ENCODE measurements at regions not wholly inside any gene's neighbourhood (a gene's known extent, or its start where the extent isn't known, plus 50 kb on each side); places are given as distances from the start of the nearest gene placed in this dataset.
"Not testable (repeated sequence)": the region's sequence is repeated elsewhere in the genome, so short reads cannot be mapped to it uniquely, and the experiment has no call there.

DNA sequence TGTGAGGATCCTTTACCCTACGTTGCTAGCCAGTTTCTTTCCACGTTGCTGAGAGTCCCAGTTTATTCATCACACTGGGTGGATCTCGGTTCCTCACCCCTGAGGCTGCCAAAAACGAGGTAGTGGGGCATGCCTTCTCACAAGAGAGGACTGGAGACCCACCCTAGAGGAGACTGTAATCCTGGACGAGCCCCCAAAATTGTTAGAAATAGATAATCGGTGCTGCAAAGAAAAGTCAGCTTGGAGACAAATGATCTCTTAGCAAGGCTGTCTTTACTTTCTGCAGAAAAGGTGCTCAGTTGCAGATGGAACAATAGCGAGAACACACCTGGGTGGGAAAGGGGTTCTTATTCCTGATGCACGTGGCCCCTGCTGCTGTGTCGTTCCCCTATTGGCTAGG is 101.8 kb downstream of the TMEM167A start:
- Mint-ChIP-seq H3K4me3 (no peak overlapping the region), H3K4me1 (no peaks in the 10 kb centered on the region), H3K9me3 (ENCODE audit: low read depth) (peaks cover 20% of the 10 kb centered on the region), H3K36me3 (peaks cover 4% of the 10 kb centered on the region), H3K27ac (no peak overlapping the region), H3K27me3 (no peaks in the 10 kb centered on the region)
- ATAC-seq (no peak), DNase-seq (no peak)
- CTCF ChIA-PET: no interaction called here

- CTCF ChIA-PET, H3K36me3 Mint-ChIP-seq, H3K27ac Mint-ChIP-seq, DNase-seq, ATAC-seq, H3K4me3 Mint-ChIP-seq, H3K27me3 Mint-ChIP-seq, H3K4me1 Mint-ChIP-seq: not testable (repeated sequence)
- peaks cover 20% of the 10 kb centered on the region for H3K9me3 Mint-ChIP-seq (ENCODE audit: low read depth)
These were observed 102.8 kb downstream of the TMEM167A start for GRCh38 chr5:82974346-82974745.

DNA sequence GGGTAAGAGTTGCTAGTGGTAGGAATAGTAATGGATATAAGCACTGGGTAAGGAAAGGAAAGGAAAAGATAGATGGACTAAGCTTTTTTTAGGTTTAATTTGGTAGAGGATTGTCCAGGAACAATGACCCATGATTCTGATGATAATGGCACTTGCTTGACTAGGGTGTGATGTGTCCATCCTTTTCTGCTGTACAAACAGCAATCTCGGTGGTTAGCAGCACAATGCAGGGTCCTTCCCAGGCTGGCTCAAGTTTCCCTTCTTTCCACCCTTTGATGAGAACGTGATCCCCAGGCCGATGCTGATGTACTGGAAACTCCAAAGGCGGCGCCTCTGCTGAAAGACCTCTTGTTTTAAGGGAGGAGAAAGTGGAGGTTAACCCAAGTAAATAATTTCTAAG is 105.3 kb downstream of the TMEM167A start:
- H3K9me3 Mint-ChIP-seq (ENCODE audit: low read depth): peaks cover 21% of the 10 kb centered on the region
- ATAC-seq (no peak), DNase-seq (no peak)
- peaks cover 6% of the 10 kb centered on the region for H3K36me3 Mint-ChIP-seq
- H3K27me3 Mint-ChIP-seq: no peaks in the 10 kb centered on the region
- H3K4me3 Mint-ChIP-seq: no peak overlapping the region
- CTCF ChIA-PET: no interaction called here
- H3K27ac Mint-ChIP-seq: no peak overlapping the region
- H3K4me1 Mint-ChIP-seq: peaks cover 6% of the 10 kb centered on the region

- DNase-seq, CTCF ChIA-PET, H3K36me3 Mint-ChIP-seq, H3K4me1 Mint-ChIP-seq, H3K4me3 Mint-ChIP-seq, H3K27ac Mint-ChIP-seq, ATAC-seq, H3K27me3 Mint-ChIP-seq: not testable (repeated sequence)
- peaks cover 19% of the 10 kb centered on the region for H3K9me3 Mint-ChIP-seq (ENCODE audit: low read depth)
These were observed 106.0 kb downstream of the TMEM167A start for GRCh38 chr5:82971034-82971806.

GRCh38 chr5:82969221-82969976 is 107.8 kb downstream of the TMEM167A start:
- ATAC-seq: peak; percentile 27
- H3K27ac Mint-ChIP-seq; DNase-seq; H3K4me1 Mint-ChIP-seq; H3K27me3 Mint-ChIP-seq; H3K9me3 Mint-ChIP-seq (ENCODE audit: low read depth); CTCF ChIA-PET; H3K4me3 Mint-ChIP-seq; H3K36me3 Mint-ChIP-seq: not testable (repeated sequence)

GRCh38 chr5:82967072-82967471 is 110.1 kb downstream of the TMEM167A start:
- peaks cover 4% of the 10 kb centered on the region for H3K9me3 Mint-ChIP-seq (ENCODE audit: low read depth)
- CTCF ChIA-PET: no interaction called here
- peaks cover 2% of the 10 kb centered on the region for H3K36me3 Mint-ChIP-seq
- H3K27me3 Mint-ChIP-seq: no peaks in the 10 kb centered on the region
- H3K4me1 Mint-ChIP-seq: peaks cover 6% of the 10 kb centered on the region
- no peak for DNase-seq
- ATAC-seq: no peak
- H3K27ac Mint-ChIP-seq: no peak overlapping the region
- H3K4me3 Mint-ChIP-seq: no peak overlapping the region

DNA sequence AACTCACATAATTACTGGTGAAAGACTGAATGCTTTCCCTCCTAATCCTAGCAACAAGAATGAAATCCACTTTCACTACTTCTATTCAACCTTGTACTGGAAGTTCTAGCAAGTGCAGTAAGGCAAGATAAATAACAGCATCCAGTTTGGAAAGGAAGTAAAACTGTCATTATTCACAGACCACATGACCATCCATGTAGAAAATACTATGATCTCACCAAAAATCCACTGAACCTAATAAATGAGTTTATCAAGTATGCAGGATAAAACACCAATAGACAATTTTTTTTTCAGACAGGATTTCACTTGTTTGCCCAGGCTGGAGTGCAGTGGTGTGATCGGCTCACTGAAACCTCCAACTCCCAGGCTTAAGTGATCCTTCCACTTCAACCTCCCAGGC is 117.7 kb downstream of the TMEM167A start:
- no peaks in the 10 kb centered on the region for H3K4me1 Mint-ChIP-seq
- no peaks in the 10 kb centered on the region for H3K27me3 Mint-ChIP-seq
- ATAC-seq: no peak
- no peaks in the 10 kb centered on the region for H3K36me3 Mint-ChIP-seq
- no peak overlapping the region for H3K4me3 Mint-ChIP-seq
- no peak overlapping the region for H3K27ac Mint-ChIP-seq
- peaks cover 7% of the 10 kb centered on the region for H3K9me3 Mint-ChIP-seq (ENCODE audit: low read depth)
- no peak for DNase-seq
- CTCF ChIA-PET: no interaction called here

DNA sequence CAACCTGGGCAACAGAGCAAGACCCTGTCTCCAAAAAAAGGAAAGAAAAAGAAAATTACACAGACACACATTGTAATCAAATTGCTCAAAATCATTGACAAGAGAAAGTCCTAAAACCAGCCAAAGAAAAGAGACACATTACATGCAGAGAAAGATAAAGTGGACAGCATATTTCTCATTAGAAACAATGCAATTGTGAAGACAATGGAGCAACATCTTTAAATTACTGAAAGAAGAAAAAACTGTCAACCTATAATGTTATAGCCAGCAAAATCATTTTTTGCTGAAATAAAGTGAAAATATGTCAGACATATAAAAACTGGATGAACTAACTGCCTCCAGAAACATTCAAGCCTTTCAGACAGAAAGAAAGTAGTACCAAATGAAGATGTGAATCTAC is 120.6 kb downstream of the TMEM167A start:
- CTCF ChIA-PET: no interaction called here
- no peaks in the 10 kb centered on the region for H3K27me3 Mint-ChIP-seq
- H3K9me3 Mint-ChIP-seq (ENCODE audit: low read depth): peaks cover 7% of the 10 kb centered on the region
- H3K4me1 Mint-ChIP-seq: no peaks in the 10 kb centered on the region
- no peak for ATAC-seq
- no peak overlapping the region for H3K4me3 Mint-ChIP-seq
- H3K36me3 Mint-ChIP-seq: no peaks in the 10 kb centered on the region
- DNase-seq: no peak
- H3K27ac Mint-ChIP-seq: no peak overlapping the region

- H3K4me1 Mint-ChIP-seq: no peaks in the 10 kb centered on the region
- CTCF ChIA-PET: no interaction called here
- H3K36me3 Mint-ChIP-seq: no peaks in the 10 kb centered on the region
- H3K4me3 Mint-ChIP-seq: no peak overlapping the region
- DNase-seq: no peak
- peaks cover 7% of the 10 kb centered on the region for H3K9me3 Mint-ChIP-seq (ENCODE audit: low read depth)
- ATAC-seq: no peak
- H3K27ac Mint-ChIP-seq: no peak overlapping the region
- no peaks in the 10 kb centered on the region for H3K27me3 Mint-ChIP-seq
These were observed 124.9 kb downstream of the TMEM167A start for GRCh38 chr5:82952326-82952725.

GRCh38 chr5:82944267-82944666 is 132.9 kb downstream of the TMEM167A start:
- H3K4me3 Mint-ChIP-seq; ATAC-seq; H3K36me3 Mint-ChIP-seq; CTCF ChIA-PET; H3K27me3 Mint-ChIP-seq; H3K27ac Mint-ChIP-seq; H3K4me1 Mint-ChIP-seq; DNase-seq; H3K9me3 Mint-ChIP-seq (ENCODE audit: low read depth): not testable (repeated sequence)

DNA sequence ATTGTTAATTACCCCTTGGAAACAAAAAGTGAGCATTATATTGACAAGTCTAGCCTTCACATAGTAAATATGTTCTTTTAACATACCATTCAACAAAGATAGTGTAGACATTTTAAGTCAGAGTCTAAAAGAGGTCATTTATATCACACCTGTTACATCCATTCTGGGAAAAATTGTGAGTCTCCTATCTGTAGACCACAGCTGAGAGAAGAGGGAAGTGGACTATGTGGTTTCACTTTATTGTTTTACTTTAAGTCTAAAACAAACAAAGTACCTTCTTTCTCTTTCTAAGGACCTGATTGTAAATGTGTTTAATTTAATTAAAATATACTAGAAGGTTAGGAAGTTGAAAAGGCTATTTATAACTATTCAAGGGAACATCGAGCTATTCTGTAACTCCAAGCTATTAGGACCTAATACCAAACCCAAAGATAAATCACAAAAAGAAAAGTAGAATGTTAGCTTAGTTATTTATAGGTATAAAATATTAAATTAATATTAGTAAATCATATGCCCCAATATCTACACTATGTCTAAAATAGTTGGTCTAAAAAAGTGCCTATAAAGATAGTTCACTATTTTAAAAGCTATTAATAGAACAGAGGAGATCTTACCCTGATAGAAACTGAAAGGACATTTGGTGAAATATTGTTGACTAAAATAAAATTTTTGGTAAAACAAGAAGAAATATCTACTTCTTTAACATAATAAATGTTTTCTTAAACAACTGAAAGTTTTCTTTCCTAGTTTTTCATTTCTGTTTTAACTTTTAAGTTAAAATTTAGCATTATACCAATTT is 134.9 kb downstream of the TMEM167A start:
- no peaks in the 10 kb centered on the region for H3K27me3 Mint-ChIP-seq
- no peak overlapping the region for H3K4me3 Mint-ChIP-seq
- no peaks in the 10 kb centered on the region for H3K4me1 Mint-ChIP-seq
- no peaks in the 10 kb centered on the region for H3K36me3 Mint-ChIP-seq
- CTCF ChIA-PET: no interaction called here
- ATAC-seq: no peak
- peaks cover 3% of the 10 kb centered on the region for H3K9me3 Mint-ChIP-seq (ENCODE audit: low read depth)
- no peak overlapping the region for H3K27ac Mint-ChIP-seq
- DNase-seq: no peak

GRCh38 chr5:82938901-82939725 is 138.1 kb downstream of the TMEM167A start:
- CTCF ChIA-PET: no interaction called here
- ATAC-seq (no peak), DNase-seq (no peak)
- H3K27ac Mint-ChIP-seq: no peak overlapping the region
- no peaks in the 10 kb centered on the region for H3K4me1 Mint-ChIP-seq
- no peaks in the 10 kb centered on the region for H3K36me3 Mint-ChIP-seq
- H3K27me3 Mint-ChIP-seq: no peaks in the 10 kb centered on the region
- H3K9me3 Mint-ChIP-seq (ENCODE audit: low read depth): no peaks in the 10 kb centered on the region
- H3K4me3 Mint-ChIP-seq: no peak overlapping the region

All from activated CD8-positive, alpha-beta memory T cell treated with anti-CD3 and anti-CD28 coated beads, Interleukin-2, amount 10 ng/mL, durations not matched to agents 7 days and 5 days (primary cell).